ENCODE measurements at regions not wholly inside any gene's neighbourhood (a gene's known extent, or its start where the extent isn't known, plus 50 kb on each side); places are given as distances from the start of the nearest gene placed in this dataset.

GRCh38 chr13:40352380-40352778 is 314.1 kb downstream of the FOXO1 start:
- TF ChIP-seq CTCF (IDR thresholded peaks at IDR 0.05) (no peak), POLR2A (IDR thresholded peaks at IDR 0.05) (no peak), EP300 (IDR thresholded peaks at IDR 0.05) (peak; percentile 98), POLR2AphosphoS5 (IDR thresholded peaks at IDR 0.05) (peak; percentile 15 to 78 (median 47))
